ENCODE measurements at regions not wholly inside any gene's neighbourhood (a gene's known extent, or its start where the extent isn't known, plus 50 kb on each side); places are given as distances from the start of the nearest gene placed in this dataset.
A peak's percentile ranks its signal among the peaks of the same experiment; 100 is the strongest.

GRCh38 chr22:19615867-19616581 is 91.8 kb upstream of the CLDN5 start (continued):
- TF ChIP-seq DLX4 (CRISPR knock-in tag; IDR thresholded peaks at IDR 0.05) (no peak), DPF2 (IDR thresholded peaks at IDR 0.05) (0 out of 2 replicates have a peak, but pooled peaks have one; percentile 35), ZNF121 (CRISPR knock-in tag; conservative IDR thresholded peaks at IDR 0.05) (0 out of 2 replicates have a peak, but pooled peaks have one; percentile 8), MAFG (tag; conservative IDR thresholded peaks at IDR 0.05) (peak; percentile 67; the same call in 1 of the 2 replicates), ELF4 (CRISPR knock-in tag; IDR thresholded peaks at IDR 0.05) (0 out of 2 replicates have a peak, but pooled peaks have one; percentile 46), RBM17 (IDR thresholded peaks at IDR 0.05; ENCODE audit: borderline replicate concordance, low read depth, low read length) (no peak), ZNF695 (CRISPR knock-in tag; IDR thresholded peaks at IDR 0.05) (no peak), SMARCE1 (IDR thresholded peaks at IDR 0.05) (no peak), POU5F1 (IDR thresholded peaks at IDR 0.05; ENCODE audit: borderline replicate concordance, low read depth, low read length, partially characterized antibody) (no peak), ZNF551 (CRISPR knock-in tag; IDR thresholded peaks at IDR 0.05) (no peak), GATAD2B (IDR thresholded peaks at IDR 0.05; ENCODE audit: borderline replicate concordance) (no peak)
- TF ChIP-seq, protein P1, sequence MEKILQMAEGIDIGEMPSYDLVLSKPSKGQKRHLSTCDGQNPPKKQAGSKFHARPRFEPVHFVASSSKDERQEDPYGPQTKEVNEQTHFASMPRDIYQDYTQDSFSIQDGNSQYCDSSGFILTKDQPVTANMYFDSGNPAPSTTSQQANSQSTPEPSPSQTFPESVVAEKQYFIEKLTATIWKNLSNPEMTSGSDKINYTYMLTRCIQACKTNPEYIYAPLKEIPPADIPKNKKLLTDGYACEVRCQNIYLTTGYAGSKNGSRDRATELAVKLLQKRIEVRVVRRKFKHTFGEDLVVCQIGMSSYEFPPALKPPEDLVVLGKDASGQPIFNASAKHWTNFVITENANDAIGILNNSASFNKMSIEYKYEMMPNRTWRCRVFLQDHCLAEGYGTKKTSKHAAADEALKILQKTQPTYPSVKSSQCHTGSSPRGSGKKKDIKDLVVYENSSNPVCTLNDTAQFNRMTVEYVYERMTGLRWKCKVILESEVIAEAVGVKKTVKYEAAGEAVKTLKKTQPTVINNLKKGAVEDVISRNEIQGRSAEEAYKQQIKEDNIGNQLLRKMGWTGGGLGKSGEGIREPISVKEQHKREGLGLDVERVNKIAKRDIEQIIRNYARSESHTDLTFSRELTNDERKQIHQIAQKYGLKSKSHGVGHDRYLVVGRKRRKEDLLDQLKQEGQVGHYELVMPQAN (IDR thresholded peaks at IDR 0.05; ENCODE audit: borderline replicate concordance), result 0 out of 2 replicates have a peak, but pooled peaks have one; percentile 20
- TF ChIP-seq, protein P2, sequence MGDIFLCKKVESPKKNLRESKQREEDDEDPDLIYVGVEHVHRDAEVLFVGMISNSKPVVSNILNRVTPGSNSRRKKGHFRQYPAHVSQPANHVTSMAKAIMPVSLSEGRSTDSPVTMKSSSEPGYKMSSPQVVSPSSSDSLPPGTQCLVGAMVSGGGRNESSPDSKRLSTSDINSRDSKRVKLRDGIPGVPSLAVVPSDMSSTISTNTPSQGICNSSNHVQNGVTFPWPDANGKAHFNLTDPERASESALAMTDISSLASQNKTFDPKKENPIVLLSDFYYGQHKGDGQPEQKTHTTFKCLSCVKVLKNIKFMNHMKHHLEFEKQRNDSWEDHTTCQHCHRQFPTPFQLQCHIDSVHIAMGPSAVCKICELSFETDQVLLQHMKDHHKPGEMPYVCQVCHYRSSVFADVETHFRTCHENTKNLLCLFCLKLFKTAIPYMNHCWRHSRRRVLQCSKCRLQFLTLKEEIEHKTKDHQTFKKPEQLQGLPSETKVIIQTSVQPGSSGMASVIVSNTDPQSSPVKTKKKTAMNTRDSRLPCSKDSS (IDR thresholded peaks at IDR 0.05; ENCODE audit: low read depth, partially characterized antibody), result no peak
- TF ChIP-seq, protein P3, sequence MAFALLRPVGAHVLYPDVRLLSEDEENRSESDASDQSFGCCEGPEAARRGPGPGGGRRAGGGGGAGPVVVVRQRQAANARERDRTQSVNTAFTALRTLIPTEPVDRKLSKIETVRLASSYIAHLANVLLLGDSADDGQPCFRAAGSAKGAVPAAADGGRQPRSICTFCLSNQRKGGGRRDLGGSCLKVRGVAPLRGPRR (CRISPR knock-in tag; IDR thresholded peaks at IDR 0.05), result no peak
